ENCODE measurements at regions not wholly inside any gene's neighbourhood (a gene's known extent, or its start where the extent isn't known, plus 50 kb on each side); places are given as distances from the start of the nearest gene placed in this dataset.

- no peak for TF ChIP-seq POLR2AphosphoS5 (IDR thresholded peaks at IDR 0.05; ENCODE audit: low read depth, low read length)
- no peak for TF ChIP-seq FOXP2 (optimal IDR thresholded peaks at IDR 0.05; ENCODE audit: borderline replicate concordance, extremely low read depth, extremely low read length, insufficient read depth)
- no peak for TF ChIP-seq SIN3A (IDR thresholded peaks at IDR 0.05; ENCODE audit: borderline replicate concordance, insufficient read depth, low read length)
- TF ChIP-seq, protein P1, sequence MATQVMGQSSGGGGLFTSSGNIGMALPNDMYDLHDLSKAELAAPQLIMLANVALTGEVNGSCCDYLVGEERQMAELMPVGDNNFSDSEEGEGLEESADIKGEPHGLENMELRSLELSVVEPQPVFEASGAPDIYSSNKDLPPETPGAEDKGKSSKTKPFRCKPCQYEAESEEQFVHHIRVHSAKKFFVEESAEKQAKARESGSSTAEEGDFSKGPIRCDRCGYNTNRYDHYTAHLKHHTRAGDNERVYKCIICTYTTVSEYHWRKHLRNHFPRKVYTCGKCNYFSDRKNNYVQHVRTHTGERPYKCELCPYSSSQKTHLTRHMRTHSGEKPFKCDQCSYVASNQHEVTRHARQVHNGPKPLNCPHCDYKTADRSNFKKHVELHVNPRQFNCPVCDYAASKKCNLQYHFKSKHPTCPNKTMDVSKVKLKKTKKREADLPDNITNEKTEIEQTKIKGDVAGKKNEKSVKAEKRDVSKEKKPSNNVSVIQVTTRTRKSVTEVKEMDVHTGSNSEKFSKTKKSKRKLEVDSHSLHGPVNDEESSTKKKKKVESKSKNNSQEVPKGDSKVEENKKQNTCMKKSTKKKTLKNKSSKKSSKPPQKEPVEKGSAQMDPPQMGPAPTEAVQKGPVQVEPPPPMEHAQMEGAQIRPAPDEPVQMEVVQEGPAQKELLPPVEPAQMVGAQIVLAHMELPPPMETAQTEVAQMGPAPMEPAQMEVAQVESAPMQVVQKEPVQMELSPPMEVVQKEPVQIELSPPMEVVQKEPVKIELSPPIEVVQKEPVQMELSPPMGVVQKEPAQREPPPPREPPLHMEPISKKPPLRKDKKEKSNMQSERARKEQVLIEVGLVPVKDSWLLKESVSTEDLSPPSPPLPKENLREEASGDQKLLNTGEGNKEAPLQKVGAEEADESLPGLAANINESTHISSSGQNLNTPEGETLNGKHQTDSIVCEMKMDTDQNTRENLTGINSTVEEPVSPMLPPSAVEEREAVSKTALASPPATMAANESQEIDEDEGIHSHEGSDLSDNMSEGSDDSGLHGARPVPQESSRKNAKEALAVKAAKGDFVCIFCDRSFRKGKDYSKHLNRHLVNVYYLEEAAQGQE (IDR thresholded peaks at IDR 0.05; ENCODE audit: insufficient read depth in 1 of 2, low read depth in 2 of 2, low read length in 2 of 2), result no peak
- no peak for TF ChIP-seq TAF1 (IDR thresholded peaks at IDR 0.05; ENCODE audit: borderline replicate concordance, insufficient read depth, low read length)
Observed at GRCh38 chr2:14975381-14975780, 342.9 kb downstream of the LRATD1 start.

GRCh38 chr2:14977021-14977420 lies 344.5 kb downstream of the LRATD1 start:
- TF ChIP-seq POLR2AphosphoS5 (IDR thresholded peaks at IDR 0.05; ENCODE audit: low read depth, low read length) (no peak), FOXP2 (optimal IDR thresholded peaks at IDR 0.05; ENCODE audit: borderline replicate concordance, extremely low read depth, extremely low read length, insufficient read depth) (no peak), SIN3A (IDR thresholded peaks at IDR 0.05; ENCODE audit: borderline replicate concordance, insufficient read depth, low read length) (no peak), TAF1 (IDR thresholded peaks at IDR 0.05; ENCODE audit: borderline replicate concordance, insufficient read depth, low read length) (no peak)
- TF ChIP-seq, protein P1 (IDR thresholded peaks at IDR 0.05; ENCODE audit: insufficient read depth in 1 of 2, low read depth in 2 of 2, low read length in 2 of 2), result no peak

DNA sequence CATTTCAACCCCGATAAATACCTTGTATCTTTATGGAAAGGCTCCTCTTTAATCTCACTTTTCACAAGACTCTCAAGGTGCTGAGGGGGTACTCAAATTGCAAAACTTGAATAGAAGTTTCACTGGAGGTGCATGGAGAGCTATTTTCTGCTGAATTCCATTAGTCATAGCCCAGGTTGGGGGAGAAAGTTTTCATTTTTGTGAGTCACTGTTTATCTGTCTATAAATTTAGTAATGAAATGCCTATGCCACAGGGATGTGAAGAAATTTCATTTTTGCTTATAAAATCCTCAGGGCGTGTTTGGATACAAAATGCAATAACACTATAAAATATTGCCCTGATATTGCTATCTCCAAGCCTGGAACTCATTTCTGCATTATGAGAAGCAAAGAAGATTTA lies 346.3 kb downstream of the LRATD1 start:
- TF ChIP-seq TAF1 (IDR thresholded peaks at IDR 0.05; ENCODE audit: borderline replicate concordance, insufficient read depth, low read length) (no peak), FOXP2 (optimal IDR thresholded peaks at IDR 0.05; ENCODE audit: borderline replicate concordance, extremely low read depth, extremely low read length, insufficient read depth) (no peak), SIN3A (IDR thresholded peaks at IDR 0.05; ENCODE audit: borderline replicate concordance, insufficient read depth, low read length) (no peak), POLR2AphosphoS5 (IDR thresholded peaks at IDR 0.05; ENCODE audit: low read depth, low read length) (no peak)
- TF ChIP-seq, protein P1 (IDR thresholded peaks at IDR 0.05; ENCODE audit: insufficient read depth in 1 of 2, low read depth in 2 of 2, low read length in 2 of 2), result no peak

- TF ChIP-seq POLR2AphosphoS5 (IDR thresholded peaks at IDR 0.05; ENCODE audit: low read depth, low read length) (no peak), FOXP2 (optimal IDR thresholded peaks at IDR 0.05; ENCODE audit: borderline replicate concordance, extremely low read depth, extremely low read length, insufficient read depth) (no peak), SIN3A (IDR thresholded peaks at IDR 0.05; ENCODE audit: borderline replicate concordance, insufficient read depth, low read length) (no peak), TAF1 (IDR thresholded peaks at IDR 0.05; ENCODE audit: borderline replicate concordance, insufficient read depth, low read length) (no peak)
- TF ChIP-seq, protein P1 (IDR thresholded peaks at IDR 0.05; ENCODE audit: insufficient read depth in 1 of 2, low read depth in 2 of 2, low read length in 2 of 2), result no peak
Observed at GRCh38 chr2:14982790-14983189, 350.3 kb downstream of the LRATD1 start.

DNA sequence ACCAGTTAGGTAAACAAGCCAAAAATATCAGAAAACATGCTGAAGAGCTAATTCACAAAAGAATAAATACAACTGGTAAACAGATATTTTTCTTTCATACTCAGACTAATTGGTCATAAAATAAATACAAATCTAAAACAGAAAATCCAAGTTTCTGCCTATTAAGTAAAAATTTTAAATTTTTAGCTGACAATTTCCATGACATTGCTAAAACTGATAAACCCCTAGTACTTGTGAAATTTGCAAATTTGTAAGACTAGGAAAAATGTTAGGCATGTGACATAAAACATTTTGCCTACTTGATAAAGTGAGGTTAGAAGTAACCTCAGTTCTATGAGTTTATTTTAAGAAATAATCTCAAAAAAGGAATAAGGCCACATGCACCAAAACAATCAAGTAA lies 356.1 kb downstream of the LRATD1 start:
- TF ChIP-seq SIN3A (IDR thresholded peaks at IDR 0.05; ENCODE audit: borderline replicate concordance, insufficient read depth, low read length), result no peak
- TF ChIP-seq, protein P1 (IDR thresholded peaks at IDR 0.05; ENCODE audit: insufficient read depth in 1 of 2, low read depth in 2 of 2, low read length in 2 of 2), result no peak
- no peak for TF ChIP-seq FOXP2 (optimal IDR thresholded peaks at IDR 0.05; ENCODE audit: borderline replicate concordance, extremely low read depth, extremely low read length, insufficient read depth)
- no peak for TF ChIP-seq TAF1 (IDR thresholded peaks at IDR 0.05; ENCODE audit: borderline replicate concordance, insufficient read depth, low read length)
- TF ChIP-seq POLR2AphosphoS5 (IDR thresholded peaks at IDR 0.05; ENCODE audit: low read depth, low read length), result no peak

Measured in PFSK-1 (cell line).